Smooth muscle cell (in vitro differentiated cells): ENCODE measurements at regions not wholly inside any gene's neighbourhood (a gene's known extent, or its start where the extent isn't known, plus 50 kb on each side); places are given as distances from the start of the nearest gene placed in this dataset.

Source experiments
- DNase-seq: peaks from one replicate; lab custom pipeline; 2025; ENCODE audit not compliant: unreplicated experiment; lab: John Stamatoyannopoulos, UW
- H2AFZ ChIP-seq: fragments of 200-600 bp; sonication (generic); 2 replicates; pipeline ENCODE4 v1.6.0; 2016; ENCODE audit warnings: antibody characterized with exemption, low read depth, mild to moderate bottlenecking
- H3F3A ChIP-seq: fragments of 200-600 bp; sonication (generic); 2 replicates; pipeline ENCODE4 v1.6.0; 2017; ENCODE audit warnings: antibody characterized with exemption, low read depth
- H3K27ac ChIP-seq: fragments of 200-600 bp; sonication (generic); 2 replicates; pipeline ENCODE4 v1.5.1; 2016; ENCODE audit warnings: low read depth, mild to moderate bottlenecking
- H3K27me3 ChIP-seq: fragments of 200-600 bp; sonication (generic); 2 replicates; pipeline ENCODE4 v1.6.1; 2016; ENCODE audit warnings: low read depth, mild to moderate bottlenecking
- H3K36me3 ChIP-seq: fragments of 200-600 bp; sonication (generic); 2 replicates; pipeline ENCODE4 v1.5.1; 2016; ENCODE audit warnings: low read depth
- H3K4me1 ChIP-seq: fragments of 200-600 bp; sonication (generic); 2 replicates; pipeline ENCODE4 v1.5.1; 2016; ENCODE audit warnings: low read depth
- H3K4me2 ChIP-seq: fragments of 200-600 bp; sonication (generic); 2 replicates; pipeline ENCODE4 v1.6.0; 2016; ENCODE audit warnings: mild to moderate bottlenecking
- H3K4me3 ChIP-seq: fragments of 200-600 bp; sonication (generic); 2 replicates; pipeline ENCODE4 v1.5.1; 2016; ENCODE audit warnings: mild to moderate bottlenecking
- H3K79me2 ChIP-seq: fragments of 200-600 bp; sonication (generic); 2 replicates; pipeline ENCODE4 v1.6.0; 2016; ENCODE audit warnings: low read depth, mild to moderate bottlenecking
- H3K9ac ChIP-seq: fragments of 200-600 bp; sonication (generic); 2 replicates; pipeline ENCODE4 v1.6.0; 2016; ENCODE audit warnings: low read depth
- H3K9me3 ChIP-seq: fragments of 200-600 bp; sonication (generic); replicated peaks from 2 replicates; pipeline ENCODE4 v1.5.1; 2016; ENCODE audit warnings: low read depth
- H4K20me1 ChIP-seq: fragments of 200-600 bp; sonication (generic); 2 replicates; pipeline ENCODE4 v1.6.0; 2016; ENCODE audit warnings: low read depth
- WGBS: methylation state at CpG from one replicate; pipeline ENCODE4 v1.1.7; 2016; ENCODE audit warnings: low lambda C conversion rate; 5-methylcytosine and 5-hydroxymethylcytosine counted together
- TF ChIP-seq, protein P1 (sequence below): fragments of 200-600 bp; sonication (generic); IDR thresholded peaks from 2 replicates; pipeline ENCODE4 v1.5.1; 2017; ENCODE audit warnings: borderline replicate concordance, mild to moderate bottlenecking, antibody characterized with exemption; ENCODE audit not compliant: insufficient read depth, poor library complexity, severe bottlenecking

DNA sequence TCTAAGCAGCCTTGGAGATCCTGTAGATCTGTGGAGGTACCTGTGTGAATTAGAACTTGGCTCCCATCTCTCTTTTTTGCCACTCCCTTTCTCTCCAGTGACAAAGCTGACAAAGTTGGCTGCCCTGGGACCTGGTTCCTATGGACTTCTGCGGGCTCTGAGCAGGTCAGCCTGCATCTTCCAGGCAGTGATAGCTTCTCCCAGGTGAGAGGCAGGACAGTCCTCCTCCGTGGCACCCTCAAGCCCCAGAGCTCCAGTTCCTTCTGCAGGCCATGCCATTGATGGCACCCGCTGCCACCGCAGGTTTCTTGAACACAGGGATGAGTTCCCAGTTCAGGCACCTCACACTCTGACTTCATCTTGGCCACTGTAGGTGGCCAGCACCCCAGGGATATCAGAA is 73.5 kb upstream of the GRB10 start:
- H3K9ac ChIP-seq: no peak overlapping the region
- H3K27ac ChIP-seq: no peak overlapping the region
- no peaks in the 10 kb centered on the region for H4K20me1 ChIP-seq
- H3F3A ChIP-seq: no peaks in the 10 kb centered on the region
- no peaks in the 10 kb centered on the region for H3K4me1 ChIP-seq
- no peaks in the 10 kb centered on the region for H3K27me3 ChIP-seq
- H3K9me3 ChIP-seq: no peaks in the 10 kb centered on the region
- H3K4me2 ChIP-seq: no peak overlapping the region
- 95% methylated on average over 4 of the region's 4 CpGs for WGBS
- TF ChIP-seq, protein P1, sequence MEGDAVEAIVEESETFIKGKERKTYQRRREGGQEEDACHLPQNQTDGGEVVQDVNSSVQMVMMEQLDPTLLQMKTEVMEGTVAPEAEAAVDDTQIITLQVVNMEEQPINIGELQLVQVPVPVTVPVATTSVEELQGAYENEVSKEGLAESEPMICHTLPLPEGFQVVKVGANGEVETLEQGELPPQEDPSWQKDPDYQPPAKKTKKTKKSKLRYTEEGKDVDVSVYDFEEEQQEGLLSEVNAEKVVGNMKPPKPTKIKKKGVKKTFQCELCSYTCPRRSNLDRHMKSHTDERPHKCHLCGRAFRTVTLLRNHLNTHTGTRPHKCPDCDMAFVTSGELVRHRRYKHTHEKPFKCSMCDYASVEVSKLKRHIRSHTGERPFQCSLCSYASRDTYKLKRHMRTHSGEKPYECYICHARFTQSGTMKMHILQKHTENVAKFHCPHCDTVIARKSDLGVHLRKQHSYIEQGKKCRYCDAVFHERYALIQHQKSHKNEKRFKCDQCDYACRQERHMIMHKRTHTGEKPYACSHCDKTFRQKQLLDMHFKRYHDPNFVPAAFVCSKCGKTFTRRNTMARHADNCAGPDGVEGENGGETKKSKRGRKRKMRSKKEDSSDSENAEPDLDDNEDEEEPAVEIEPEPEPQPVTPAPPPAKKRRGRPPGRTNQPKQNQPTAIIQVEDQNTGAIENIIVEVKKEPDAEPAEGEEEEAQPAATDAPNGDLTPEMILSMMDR: no peak
- no peak for DNase-seq
- no peak overlapping the region for H2AFZ ChIP-seq
- no peaks in the 10 kb centered on the region for H3K36me3 ChIP-seq
- H3K4me3 ChIP-seq: no peak overlapping the region
- H3K79me2 ChIP-seq: no peaks in the 10 kb centered on the region

DNA sequence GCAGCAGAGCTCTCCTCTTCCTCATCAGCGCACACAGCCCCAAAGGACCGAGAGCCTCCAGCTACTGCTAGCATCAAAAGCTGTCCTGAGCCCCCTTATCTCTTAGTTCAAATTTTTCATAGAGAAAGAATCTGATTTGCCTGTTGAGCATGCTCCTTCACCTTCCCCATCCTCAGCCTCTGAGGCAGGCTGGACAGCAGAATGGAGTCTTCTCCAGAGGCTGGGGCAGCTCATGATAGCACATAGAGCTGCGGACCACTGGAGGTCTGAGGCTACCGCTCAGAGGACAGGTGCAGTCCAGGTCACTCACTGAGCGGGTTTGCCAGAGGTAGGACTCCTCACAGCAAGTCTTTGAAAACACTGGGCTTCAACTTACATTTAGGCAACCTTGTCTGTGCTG is 72.8 kb upstream of the GRB10 start:
- H3K9me3 ChIP-seq: no peaks in the 10 kb centered on the region
- DNase-seq: no peak
- TF ChIP-seq, protein P1: no peak
- H3K79me2 ChIP-seq: no peaks in the 10 kb centered on the region
- H3K27ac ChIP-seq: no peak overlapping the region
- no peaks in the 10 kb centered on the region for H3K27me3 ChIP-seq
- no peaks in the 10 kb centered on the region for H3K36me3 ChIP-seq
- H3K4me1 ChIP-seq: no peaks in the 10 kb centered on the region
- H4K20me1 ChIP-seq: no peaks in the 10 kb centered on the region
- H3K4me3 ChIP-seq: no peak overlapping the region
- 99% methylated on average over 5 of the region's 5 CpGs for WGBS
- H3K4me2 ChIP-seq: no peak overlapping the region
- H3F3A ChIP-seq: peaks cover 5% of the 10 kb centered on the region
- no peak overlapping the region for H3K9ac ChIP-seq
- H2AFZ ChIP-seq: no peak overlapping the region

DNA sequence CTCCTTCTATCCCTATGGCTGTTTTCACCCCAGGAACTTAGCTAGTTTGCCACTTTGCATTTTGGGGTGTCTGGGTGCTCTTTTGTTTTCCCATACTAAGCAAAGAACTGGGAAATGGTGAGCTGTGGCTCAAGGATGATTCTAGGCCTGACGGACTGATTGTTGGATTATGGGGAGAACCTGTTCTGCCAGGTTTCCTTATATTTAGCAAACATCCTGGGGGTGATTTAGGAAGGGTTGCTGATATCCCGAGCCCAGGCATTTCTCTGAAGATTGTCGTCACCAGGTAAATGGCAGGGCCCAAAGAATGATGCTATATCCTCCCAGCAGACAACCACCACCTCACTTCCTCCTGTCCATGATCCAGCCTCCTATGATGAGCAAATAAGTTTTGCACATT is 72.1 kb upstream of the GRB10 start:
- Histone ChIP-seq H4K20me1 (no peaks in the 10 kb centered on the region), H3F3A (peaks cover 5% of the 10 kb centered on the region), H3K4me2 (no peak overlapping the region), H3K9me3 (no peaks in the 10 kb centered on the region), H2AFZ (no peak overlapping the region), H3K79me2 (no peaks in the 10 kb centered on the region), H3K9ac (no peak overlapping the region), H3K4me1 (no peaks in the 10 kb centered on the region), H3K36me3 (no peaks in the 10 kb centered on the region), H3K4me3 (no peak overlapping the region), H3K27me3 (no peaks in the 10 kb centered on the region), H3K27ac (no peak overlapping the region)
- DNase-seq: no peak
- WGBS: 72% methylated on average over 3 of the region's 3 CpGs
- TF ChIP-seq, protein P1: no peak

DNA sequence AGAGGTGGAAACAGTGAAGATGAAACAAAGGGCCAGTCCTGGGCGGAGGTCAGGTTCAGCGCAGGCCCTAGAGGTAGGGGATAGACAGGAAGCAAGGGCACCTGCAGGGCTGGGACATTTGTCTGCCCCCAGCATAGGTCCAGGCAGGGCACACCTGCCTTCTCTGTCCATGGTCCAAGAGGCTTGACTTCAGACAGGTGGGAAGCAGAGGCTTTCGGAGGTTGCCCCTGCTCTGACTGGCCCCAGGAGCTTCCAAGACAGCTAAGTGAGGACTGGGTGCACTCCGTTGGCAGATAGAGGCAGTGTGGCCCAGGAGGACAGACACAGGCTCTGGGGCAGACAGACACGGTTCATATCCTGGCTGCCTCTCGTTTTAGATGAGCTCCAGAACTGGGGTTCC is 71.6 kb upstream of the GRB10 start:
- Histone ChIP-seq H3K27ac (no peak overlapping the region), H3K27me3 (no peaks in the 10 kb centered on the region), H3K36me3 (no peaks in the 10 kb centered on the region), H2AFZ (no peak overlapping the region), H3K4me2 (no peak overlapping the region), H3K9me3 (no peaks in the 10 kb centered on the region), H3K4me1 (no peaks in the 10 kb centered on the region), H4K20me1 (no peaks in the 10 kb centered on the region), H3K4me3 (no peak overlapping the region), H3F3A (peaks cover 5% of the 10 kb centered on the region), H3K9ac (no peak overlapping the region), H3K79me2 (no peaks in the 10 kb centered on the region)
- WGBS: 92% methylated on average over 6 of the region's 6 CpGs
- no peak for DNase-seq
- TF ChIP-seq, protein P1: no peak
